ENCODE measurements at regions not wholly inside any gene's neighbourhood (a gene's known extent, or its start where the extent isn't known, plus 50 kb on each side); places are given as distances from the start of the nearest gene placed in this dataset.
A peak's percentile ranks its signal among the peaks of the same experiment; 100 is the strongest.
"Not testable (repeated sequence)": the region's sequence is repeated elsewhere in the genome, so short reads cannot be mapped to it uniquely, and the experiment has no call there.

DNA sequence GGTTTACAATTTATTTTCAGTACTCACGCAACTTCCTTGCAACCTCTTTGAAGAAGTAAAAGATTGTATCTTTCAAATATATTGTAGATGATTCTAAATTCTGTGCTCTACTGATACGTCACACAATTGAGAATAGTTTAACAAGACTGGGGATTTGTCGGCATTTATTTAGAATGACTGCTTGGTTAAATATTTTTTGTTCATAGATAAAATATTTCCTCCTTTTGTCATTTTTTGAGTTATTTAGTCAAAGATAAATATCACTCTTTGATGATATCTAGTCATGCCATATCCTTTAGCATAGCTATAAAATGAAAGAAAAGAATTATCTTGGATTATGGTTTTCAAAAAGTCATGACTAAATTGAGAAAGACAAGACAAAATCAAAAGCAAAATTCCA is 2747.8 kb downstream of the PCDH9 start:
- H3K79me2 ChIP-seq (ENCODE audit: low read length), result no peaks in the 10 kb centered on the region
- TF ChIP-seq, protein P1, sequence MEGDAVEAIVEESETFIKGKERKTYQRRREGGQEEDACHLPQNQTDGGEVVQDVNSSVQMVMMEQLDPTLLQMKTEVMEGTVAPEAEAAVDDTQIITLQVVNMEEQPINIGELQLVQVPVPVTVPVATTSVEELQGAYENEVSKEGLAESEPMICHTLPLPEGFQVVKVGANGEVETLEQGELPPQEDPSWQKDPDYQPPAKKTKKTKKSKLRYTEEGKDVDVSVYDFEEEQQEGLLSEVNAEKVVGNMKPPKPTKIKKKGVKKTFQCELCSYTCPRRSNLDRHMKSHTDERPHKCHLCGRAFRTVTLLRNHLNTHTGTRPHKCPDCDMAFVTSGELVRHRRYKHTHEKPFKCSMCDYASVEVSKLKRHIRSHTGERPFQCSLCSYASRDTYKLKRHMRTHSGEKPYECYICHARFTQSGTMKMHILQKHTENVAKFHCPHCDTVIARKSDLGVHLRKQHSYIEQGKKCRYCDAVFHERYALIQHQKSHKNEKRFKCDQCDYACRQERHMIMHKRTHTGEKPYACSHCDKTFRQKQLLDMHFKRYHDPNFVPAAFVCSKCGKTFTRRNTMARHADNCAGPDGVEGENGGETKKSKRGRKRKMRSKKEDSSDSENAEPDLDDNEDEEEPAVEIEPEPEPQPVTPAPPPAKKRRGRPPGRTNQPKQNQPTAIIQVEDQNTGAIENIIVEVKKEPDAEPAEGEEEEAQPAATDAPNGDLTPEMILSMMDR (IDR thresholded peaks at IDR 0.05; ENCODE audit: low read depth, low read length), result no peak
- no peak for TF ChIP-seq EZH2phosphoT487 (IDR thresholded peaks at IDR 0.05; ENCODE audit: low read depth)

DNA sequence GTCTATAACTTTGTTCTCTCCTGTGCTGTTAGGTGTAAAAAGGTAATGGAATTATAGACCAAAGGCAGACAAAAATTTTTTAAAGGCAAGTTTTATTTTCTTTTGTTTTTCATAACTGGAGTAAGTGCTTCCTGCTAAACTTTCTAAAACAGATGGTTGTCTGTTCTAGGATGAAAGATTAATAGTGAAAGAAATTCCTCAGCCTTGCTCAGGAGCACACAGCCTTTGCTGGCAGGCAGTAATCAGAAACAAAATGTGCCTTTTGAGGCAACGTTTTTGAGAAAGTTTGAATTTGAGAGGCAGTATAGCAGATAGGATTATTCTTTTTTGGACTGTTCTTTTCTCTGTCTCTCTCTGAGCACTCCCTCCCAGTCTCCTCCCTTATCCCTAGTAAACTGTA is 2749.5 kb downstream of the PCDH9 start:
- H3K4me3 ChIP-seq (ENCODE audit: low read length), result no peak overlapping the region
- H3K9me3 ChIP-seq (ENCODE audit: insufficient read depth, low read length), result no peaks in the 10 kb centered on the region
- H2AFZ ChIP-seq (ENCODE audit: low read depth, low read length), result no peak overlapping the region
- TF ChIP-seq, protein P1 (IDR thresholded peaks at IDR 0.05; ENCODE audit: low read depth, low read length), result no peak
- TF ChIP-seq EZH2phosphoT487 (IDR thresholded peaks at IDR 0.05; ENCODE audit: low read depth), result no peak
- no peaks in the 10 kb centered on the region for H4K20me1 ChIP-seq (ENCODE audit: insufficient read depth, low read length)
- H3K36me3 ChIP-seq (replicated peaks; ENCODE audit: low read depth, low read length), result no peaks in the 10 kb centered on the region
- H3K9ac ChIP-seq (ENCODE audit: low read length), result no peak overlapping the region
- H3K4me2 ChIP-seq (ENCODE audit: low read length), result no peak overlapping the region
- no peaks in the 10 kb centered on the region for H3K4me1 ChIP-seq (ENCODE audit: low read length)
- no peaks in the 10 kb centered on the region for H3K27me3 ChIP-seq (ENCODE audit: low read depth, low read length)
- H3K27ac ChIP-seq (ENCODE audit: low read length), result no peak overlapping the region
- H3K79me2 ChIP-seq (ENCODE audit: low read length), result no peaks in the 10 kb centered on the region

More for the DNA sequence above, 2747.8 kb downstream of the PCDH9 start:
- no peaks in the 10 kb centered on the region for H3K9me3 ChIP-seq (ENCODE audit: insufficient read depth, low read length)
- H3K27ac ChIP-seq (ENCODE audit: low read length), result no peak overlapping the region
- no peaks in the 10 kb centered on the region for H3K36me3 ChIP-seq (replicated peaks; ENCODE audit: low read depth, low read length)
- H3K9ac ChIP-seq (ENCODE audit: low read length), result no peak overlapping the region
- no peaks in the 10 kb centered on the region for H3K4me1 ChIP-seq (ENCODE audit: low read length)
- no peaks in the 10 kb centered on the region for H3K27me3 ChIP-seq (ENCODE audit: low read depth, low read length)
- H4K20me1 ChIP-seq (ENCODE audit: insufficient read depth, low read length), result no peaks in the 10 kb centered on the region
- no peak overlapping the region for H3K4me3 ChIP-seq (ENCODE audit: low read length)
- no peak overlapping the region for H3K4me2 ChIP-seq (ENCODE audit: low read length)
- H2AFZ ChIP-seq (ENCODE audit: low read depth, low read length), result no peak overlapping the region

DNA sequence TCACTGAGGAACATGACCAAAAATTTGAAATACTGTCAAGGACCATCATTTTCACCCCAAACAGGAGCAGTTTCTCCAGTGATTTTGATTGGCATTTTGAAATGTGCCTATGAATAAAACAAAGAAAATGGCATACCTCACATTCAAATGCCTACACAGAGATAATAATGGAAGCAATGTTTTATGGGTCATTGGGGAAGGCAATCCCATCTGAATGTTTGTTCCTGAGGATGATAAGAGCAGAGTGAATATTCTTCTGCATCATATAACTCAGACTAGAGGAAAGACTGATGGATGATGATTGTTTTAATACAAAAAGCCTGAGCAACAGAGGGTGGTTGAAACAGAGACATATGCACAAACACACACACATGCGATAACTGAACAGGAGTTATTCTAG is 2749.9 kb downstream of the PCDH9 start:
- Histone ChIP-seq H4K20me1 (ENCODE audit: insufficient read depth, low read length) (no peaks in the 10 kb centered on the region), H3K36me3 (replicated peaks; ENCODE audit: low read depth, low read length) (no peaks in the 10 kb centered on the region), H3K9me3 (ENCODE audit: insufficient read depth, low read length) (no peaks in the 10 kb centered on the region), H3K4me2 (ENCODE audit: low read length) (no peak overlapping the region), H2AFZ (ENCODE audit: low read depth, low read length) (0 out of 2 replicates have a peak overlapping the region, but pooled peaks have one; percentile 7), H3K79me2 (ENCODE audit: low read length) (no peaks in the 10 kb centered on the region), H3K27ac (ENCODE audit: low read length) (no peak overlapping the region), H3K4me3 (ENCODE audit: low read length) (no peak overlapping the region), H3K4me1 (ENCODE audit: low read length) (no peaks in the 10 kb centered on the region), H3K27me3 (ENCODE audit: low read depth, low read length) (no peaks in the 10 kb centered on the region), H3K9ac (ENCODE audit: low read length) (no peak overlapping the region)
- no peak for TF ChIP-seq EZH2phosphoT487 (IDR thresholded peaks at IDR 0.05; ENCODE audit: low read depth)
- TF ChIP-seq, protein P1 (IDR thresholded peaks at IDR 0.05; ENCODE audit: low read depth, low read length), result no peak

DNA sequence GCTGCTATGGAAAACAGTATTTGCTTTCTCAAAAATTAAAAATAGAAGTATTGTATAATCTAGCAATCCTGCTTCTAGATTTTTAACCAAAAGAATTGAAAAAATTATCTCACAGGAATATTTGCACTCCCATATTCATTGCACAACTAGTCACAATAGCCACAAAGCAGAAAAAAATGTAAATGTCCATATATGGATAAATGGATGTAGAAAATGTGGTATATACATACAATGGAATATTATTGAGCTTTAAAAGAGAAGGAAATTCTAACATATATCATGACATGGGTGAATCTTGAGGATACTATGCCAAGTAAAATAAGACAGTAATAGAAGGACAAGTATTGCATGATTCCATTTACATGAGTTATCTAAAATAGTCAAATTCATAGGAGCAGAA is 2753.0 kb downstream of the PCDH9 start:
- Histone ChIP-seq H3K4me3 (ENCODE audit: low read length) (no peak overlapping the region), H3K36me3 (replicated peaks; ENCODE audit: low read depth, low read length) (no peaks in the 10 kb centered on the region), H3K4me2 (ENCODE audit: low read length) (no peak overlapping the region), H3K4me1 (ENCODE audit: low read length) (no peaks in the 10 kb centered on the region), H3K9me3 (ENCODE audit: insufficient read depth, low read length) (no peaks in the 10 kb centered on the region), H4K20me1 (ENCODE audit: insufficient read depth, low read length) (no peaks in the 10 kb centered on the region), H3K27me3 (ENCODE audit: low read depth, low read length) (no peaks in the 10 kb centered on the region), H3K27ac (ENCODE audit: low read length) (no peak overlapping the region), H2AFZ (ENCODE audit: low read depth, low read length) (no peak overlapping the region), H3K9ac (ENCODE audit: low read length) (no peak overlapping the region), H3K79me2 (ENCODE audit: low read length) (no peaks in the 10 kb centered on the region)
- TF ChIP-seq EZH2phosphoT487 (IDR thresholded peaks at IDR 0.05; ENCODE audit: low read depth), result no peak
- TF ChIP-seq, protein P1 (IDR thresholded peaks at IDR 0.05; ENCODE audit: low read depth, low read length), result no peak

DNA sequence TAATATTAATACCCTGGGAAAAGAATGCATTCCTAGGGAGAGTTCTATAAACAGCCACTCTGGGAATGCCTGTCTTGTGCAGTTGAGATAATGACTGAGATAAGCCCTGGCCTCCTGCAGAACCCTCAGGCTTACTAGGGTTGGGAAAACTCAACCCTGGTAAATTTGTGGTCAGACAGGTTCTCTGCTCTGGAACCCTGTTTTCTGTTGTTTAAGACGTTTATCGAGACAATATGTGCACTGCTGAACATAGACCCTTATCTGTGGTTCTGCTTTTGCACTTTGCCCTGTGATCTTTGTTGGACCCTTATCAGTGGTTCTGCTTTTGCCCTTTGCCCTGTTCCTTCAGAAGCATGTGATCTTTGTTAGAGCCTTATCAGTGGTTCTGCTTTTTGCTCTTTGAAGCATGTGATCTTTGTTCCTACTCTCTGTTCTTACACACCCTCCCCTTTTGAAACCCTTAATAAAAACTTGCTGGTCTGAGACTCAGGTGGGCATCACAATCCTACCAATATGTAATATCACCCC is 2754.0 kb downstream of the PCDH9 start:
- H3K79me2 ChIP-seq (ENCODE audit: low read length); H3K27me3 ChIP-seq (ENCODE audit: low read depth, low read length); H3K4me1 ChIP-seq (ENCODE audit: low read length); H3K27ac ChIP-seq (ENCODE audit: low read length); H2AFZ ChIP-seq (ENCODE audit: low read depth, low read length); H3K4me2 ChIP-seq (ENCODE audit: low read length); H3K4me3 ChIP-seq (ENCODE audit: low read length); H3K36me3 ChIP-seq (replicated peaks; ENCODE audit: low read depth, low read length); H4K20me1 ChIP-seq (ENCODE audit: insufficient read depth, low read length); H3K9ac ChIP-seq (ENCODE audit: low read length); H3K9me3 ChIP-seq (ENCODE audit: insufficient read depth, low read length): not testable (repeated sequence)
